D721Med (cell line): ENCODE measurements at regions not wholly inside any gene's neighbourhood (a gene's known extent, or its start where the extent isn't known, plus 50 kb on each side); places are given as distances from the start of the nearest gene placed in this dataset.

Experiments used
- DNase-seq: peaks from one replicate; pipeline ENCODE4 v3.0.0; 2011; ENCODE audit warnings: low spot score; ENCODE audit not compliant: insufficient read length
- FAIRE-seq: peaks from 2 replicates; lab custom pipeline; 2011; peaks lifted over from hg19 to GRCh38; lab: Jason Lieb, UNC
- CTCF ChIP-seq: IDR thresholded peaks from 2 replicates; pipeline ENCODE4 v1.5.1; 2012; ENCODE audit warnings: mild to moderate bottlenecking, control low read depth; ENCODE audit not compliant: insufficient read depth; ENCODE audit errors: missing control alignments

GRCh38 chr7:15764010-15764409, 77.5 kb upstream of the MEOX2 start:
- FAIRE-seq (no peak), DNase-seq (no peak)
- no peak for TF ChIP-seq CTCF

GRCh38 chr7:15757041-15758000, 70.8 kb upstream of the MEOX2 start:
- no peak for DNase-seq
- peak; percentile 41 for FAIRE-seq
- TF ChIP-seq CTCF = no peak

- FAIRE-seq (no peak), DNase-seq (no peak)
- no peak for TF ChIP-seq CTCF
Measured at GRCh38 chr7:15755061-15755460, 68.6 kb upstream of the MEOX2 start.

- TF ChIP-seq CTCF = no peak
- DNase-seq (no peak), FAIRE-seq (no peak)
Measured at GRCh38 chr7:15753887-15754579, 67.5 kb upstream of the MEOX2 start.

GRCh38 chr7:15752377-15752776, 65.9 kb upstream of the MEOX2 start:
- FAIRE-seq (no peak), DNase-seq (no peak)
- no peak for TF ChIP-seq CTCF

GRCh38 chr7:15751191-15751701, 64.8 kb upstream of the MEOX2 start:
- no peak for DNase-seq
- FAIRE-seq = no peak
- no peak for TF ChIP-seq CTCF
